Lung (tissue), 11 donors: ENCODE measurements at regions not wholly inside any gene's neighbourhood (a gene's known extent, or its start where the extent isn't known, plus 50 kb on each side); places are given as distances from the start of the nearest gene placed in this dataset.
"Not testable (repeated sequence)": the region's sequence is repeated elsewhere in the genome, so short reads cannot be mapped to it uniquely, and the experiment has no call there.

Source experiments
- ATAC-seq: fragments of 200-7000 bp; cut with Tn5 transposase; one replicate; pipeline ENCODE4 v1.9.1; 2020; ENCODE audit warnings: moderate number of reproducible peaks; ENCODE audit not compliant: insufficient read depth, low FRiP score
- DNase-seq, 3 donors: peaks; one replicate each; pipeline ENCODE4 v3.0.0-alpha.2; 2013 to 2017
- H3K27ac ChIP-seq, 2 donors: one replicate each; pipeline ENCODE4 v1.5.1; 2013; ENCODE audit warnings: mild to moderate bottlenecking in 2 of 2, moderate library complexity in 2 of 2, control low read depth in 1 of 2, inconsistent platforms in 1 of 2, low read depth in 1 of 2, low read length in 1 of 2
- H3K27me3 ChIP-seq, 3 donors: one replicate each; pipeline ENCODE4 v1.5.1; 2013; ENCODE audit warnings: low read length in 2 of 3; ENCODE audit not compliant: control insufficient read depth in 3 of 3, insufficient read depth in 3 of 3
- H3K36me3 ChIP-seq, 4 donors: one replicate each; pipeline ENCODE4 v1.5.1; 2013; ENCODE audit warnings: low read length in 4 of 4, mild to moderate bottlenecking in 1 of 4, moderate library complexity in 1 of 4; ENCODE audit not compliant: control insufficient read depth in 4 of 4, insufficient read depth in 4 of 4
- H3K4me1 ChIP-seq, 5 donors: one replicate each; pipeline ENCODE4 v1.5.1; 2013; ENCODE audit warnings: low read length in 5 of 5, mild to moderate bottlenecking in 2 of 5, moderate library complexity in 1 of 5; ENCODE audit not compliant: control insufficient read depth in 5 of 5, insufficient read depth in 5 of 5
- H3K4me3 ChIP-seq: one replicate; pipeline ENCODE4 v1.5.1; 2013; ENCODE audit warnings: mild to moderate bottlenecking, control low read depth, moderate library complexity
- H3K9ac ChIP-seq, 2 donors: one replicate each; pipeline ENCODE4 v1.5.1; 2013; ENCODE audit warnings: low read length in 2 of 2, control low read depth in 1 of 2; ENCODE audit not compliant: insufficient read depth in 1 of 2
- H3K9me3 ChIP-seq, 4 donors: one replicate each; pipeline ENCODE4 v1.5.1; 2013; ENCODE audit warnings: low read length in 3 of 4, mild to moderate bottlenecking in 1 of 4, moderate library complexity in 1 of 4; ENCODE audit not compliant: control insufficient read depth in 4 of 4, insufficient read depth in 3 of 4
- CTCF ChIP-seq: IDR thresholded peaks from 2 replicates; pipeline ENCODE4 v1.5.1; 2012; ENCODE audit warnings: mild to moderate bottlenecking; ENCODE audit errors: control extremely low read depth, extremely low read depth
- WGBS, 2 donors: extraction: QIAGEN DNeasy Blood & Tissue Kit; methylation state at CpG; one replicate each; pipeline ENCODE4 v1.1.7; 2013; 5-methylcytosine and 5-hydroxymethylcytosine counted together
- donor health status: control.
- donor health status: control.
- donor health status: Bipolar disorder and iron deficiency.
- donor health status: healthy.
- donor health status: DM: yes; HTN: yes; CAD: no.

GRCh38 chr13:90891329-90891728 lies 456.2 kb upstream of the MIR17HG start:
- ATAC-seq (no peak), DNase-seq (no peak)
- no peaks in the 10 kb centered on the region for H3K9me3 ChIP-seq
- H3K4me1 ChIP-seq: no peaks in the 10 kb centered on the region
- TF ChIP-seq CTCF: no peak
- no peaks in the 10 kb centered on the region for H3K27me3 ChIP-seq
- WGBS, 2 donors: 92 to 93% methylated on average over 2 of the region's 2 CpGs
- H3K36me3 ChIP-seq: no peaks in the 10 kb centered on the region
- H3K4me3 ChIP-seq: no peak overlapping the region
- no peak overlapping the region for H3K27ac ChIP-seq
- no peak overlapping the region for H3K9ac ChIP-seq

DNA sequence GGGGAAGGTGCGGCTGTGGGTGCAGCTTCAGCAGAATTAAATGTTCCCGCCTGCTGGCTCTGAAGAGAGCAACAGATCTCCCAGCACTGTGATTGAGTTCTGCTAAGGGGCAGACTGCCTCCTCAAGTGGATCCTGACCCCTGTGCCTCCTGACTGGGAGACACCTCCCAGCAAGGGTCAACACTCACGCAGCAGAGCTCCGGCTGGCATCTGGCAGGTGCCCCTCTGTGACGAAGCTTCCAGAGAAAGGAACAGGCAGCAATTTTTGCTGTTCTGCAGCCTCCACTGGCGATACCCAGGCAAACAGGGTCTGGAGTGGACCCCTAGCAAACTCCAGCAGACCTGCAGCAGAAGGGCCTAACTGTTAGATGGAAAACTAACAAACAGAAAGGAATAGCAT lies 454.3 kb upstream of the MIR17HG start:
- not testable (repeated sequence) for H3K4me1 ChIP-seq, ATAC-seq, H3K27me3 ChIP-seq, DNase-seq, H3K9me3 ChIP-seq, H3K36me3 ChIP-seq, H3K4me3 ChIP-seq, H3K27ac ChIP-seq, H3K9ac ChIP-seq
- 77 to 91% methylated on average over 6 of the region's 6 CpGs for WGBS, 2 donors

- H3K9me3 ChIP-seq: no peaks in the 10 kb centered on the region
- no peaks in the 10 kb centered on the region for H3K36me3 ChIP-seq
- no peak overlapping the region for H3K27ac ChIP-seq
- no peaks in the 10 kb centered on the region for H3K4me1 ChIP-seq
- no peak for ATAC-seq
- no peak overlapping the region for H3K9ac ChIP-seq
- no peak for TF ChIP-seq CTCF
- H3K27me3 ChIP-seq: no peaks in the 10 kb centered on the region
- 65 to 89% methylated on average over 2 of the region's 2 CpGs for WGBS, 2 donors
- peak in 1 of 3 donors; percentile 13 for DNase-seq
- no peak overlapping the region for H3K4me3 ChIP-seq
Observed at GRCh38 chr13:90896002-90896401, 451.5 kb upstream of the MIR17HG start.

DNA sequence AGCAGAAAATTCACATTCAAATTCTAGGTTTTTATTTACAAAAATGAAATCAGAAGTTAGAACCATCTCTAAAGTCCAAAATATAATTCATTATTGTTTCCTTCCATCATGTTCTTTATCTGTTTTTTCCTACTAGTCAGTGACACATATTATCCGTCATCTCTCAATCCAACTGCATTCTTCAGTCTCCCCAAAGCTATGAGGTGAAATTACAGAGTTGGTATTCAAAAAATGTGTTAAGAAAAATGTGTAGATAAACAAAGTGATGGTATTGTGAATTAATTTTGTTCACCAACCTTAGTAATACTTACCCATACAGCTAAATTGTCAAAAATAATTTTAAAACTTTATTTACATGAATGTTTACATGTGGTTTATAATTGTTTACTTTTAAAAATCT lies 448.7 kb upstream of the MIR17HG start:
- DNase-seq: no peak
- Histone ChIP-seq H3K36me3 (no peaks in the 10 kb centered on the region), H3K4me3 (no peak overlapping the region), H3K27me3 (no peaks in the 10 kb centered on the region), H3K9ac (no peak overlapping the region), H3K27ac (no peak overlapping the region), H3K9me3 (no peaks in the 10 kb centered on the region), H3K4me1 (no peaks in the 10 kb centered on the region)
- no peak for ATAC-seq
- TF ChIP-seq CTCF: no peak
- 82 to 84% methylated on average over 1 of the region's 1 CpG for WGBS, 2 donors
